Activated naive CD4-positive, alpha-beta T cell treated with anti-CD3 and anti-CD28 coated beads, Interleukin-2, amount 50 U/mL, for 16 hours (primary cell): ENCODE measurements at regions not wholly inside any gene's neighbourhood (a gene's known extent, or its start where the extent isn't known, plus 50 kb on each side); places are given as distances from the start of the nearest gene placed in this dataset.
"Not testable (repeated sequence)": the region's sequence is repeated elsewhere in the genome, so short reads cannot be mapped to it uniquely, and the experiment has no call there.

Source experiments
- DNase-seq: peaks from one replicate; pipeline ENCODE4 v3.0.0-alpha.2; 2020

DNA sequence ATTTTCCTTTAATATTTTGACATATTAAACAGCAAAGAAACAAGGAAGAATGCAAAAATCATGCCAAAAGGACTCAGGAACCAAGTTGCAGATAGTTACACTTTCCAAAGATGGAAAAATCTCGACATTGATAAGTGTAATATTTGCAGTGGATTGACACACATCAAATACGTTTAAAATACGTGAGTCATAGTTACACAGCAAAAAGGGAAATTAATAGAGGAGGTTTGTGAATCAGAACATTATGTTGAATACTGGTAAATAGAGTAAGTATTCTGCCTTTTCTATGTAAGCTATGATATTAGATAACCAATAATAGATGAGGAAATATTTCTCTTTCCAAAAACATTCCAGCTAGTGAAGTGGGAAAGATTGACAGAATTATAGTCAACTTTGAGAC lies 1761.3 kb upstream of the IGFBP7 start:
- DNase-seq = no peak

DNA sequence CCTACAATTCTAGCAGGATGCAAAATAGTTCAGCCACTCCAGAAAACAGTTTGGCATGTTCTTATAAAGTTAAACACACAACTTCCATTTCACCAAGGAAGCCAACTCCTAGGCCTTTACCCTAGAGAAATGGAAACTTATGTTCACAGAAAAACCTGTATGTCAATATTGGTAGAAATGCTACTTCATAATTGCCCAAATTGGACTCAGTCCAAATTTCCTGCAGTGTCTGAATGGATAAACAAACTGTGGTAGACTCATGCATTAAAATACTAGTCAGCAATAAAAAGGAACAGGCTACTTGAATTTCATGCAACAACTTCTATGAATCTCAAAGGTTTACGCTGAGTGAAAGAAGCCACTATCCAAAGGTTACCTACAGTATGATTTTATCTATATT lies 1738.8 kb upstream of the IGFBP7 start:
- no peak for DNase-seq

DNA sequence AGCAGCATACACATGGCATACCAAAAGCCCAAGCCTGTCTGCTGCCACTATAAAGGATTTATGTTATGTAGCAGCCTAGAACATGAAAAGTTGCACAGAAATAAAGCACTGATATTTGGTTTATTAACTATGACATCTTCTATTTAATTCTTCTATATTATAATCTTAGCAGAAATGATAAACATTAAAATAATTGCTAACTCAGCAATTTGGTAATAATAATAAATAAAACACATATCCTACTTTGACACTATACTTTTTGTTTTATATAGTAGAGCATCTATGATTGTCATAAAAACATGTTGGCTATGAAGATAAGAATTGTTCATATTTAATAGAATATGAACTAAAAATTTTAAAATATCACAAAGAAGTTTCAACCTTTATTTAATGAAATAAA lies 1733.3 kb upstream of the IGFBP7 start:
- DNase-seq = no peak

DNA sequence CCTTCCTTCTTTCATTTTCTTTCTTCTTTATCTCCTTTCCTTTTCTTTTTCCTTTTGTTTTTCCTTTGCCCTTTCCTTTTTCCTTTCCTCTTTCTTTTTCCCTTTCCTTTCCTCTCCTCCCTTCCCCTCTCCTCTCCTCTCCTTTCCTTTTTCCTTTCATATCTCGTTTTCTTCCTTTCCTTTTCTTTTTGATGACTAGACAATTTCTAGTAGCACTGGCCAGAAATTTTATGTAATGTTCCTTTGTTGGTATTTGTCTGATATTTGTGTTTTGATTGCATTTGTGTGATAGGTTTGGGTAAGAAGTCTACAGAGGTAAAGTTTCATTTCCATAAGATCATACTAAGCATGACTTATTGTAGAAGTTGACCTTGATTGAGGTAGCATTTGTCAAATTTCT lies 1722.9 kb upstream of the IGFBP7 start:
- DNase-seq = no peak

DNA sequence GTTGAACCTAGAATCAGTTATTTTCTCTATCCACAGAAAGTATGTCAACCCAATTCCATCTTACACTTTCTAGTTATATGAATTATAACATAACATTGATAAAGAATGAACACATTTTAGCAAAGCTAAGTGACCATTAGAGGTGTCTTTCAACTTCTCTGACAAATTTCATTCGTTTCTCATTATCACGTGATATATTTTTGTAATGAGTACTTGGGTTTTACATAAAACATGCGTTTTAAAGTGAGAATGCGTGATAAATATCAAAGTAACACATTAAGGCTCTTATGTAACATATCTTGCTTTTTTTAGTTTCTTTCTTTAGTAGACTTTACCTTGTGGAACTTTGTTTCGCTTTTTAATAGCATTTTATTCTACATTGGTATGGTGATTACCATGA lies 1715.1 kb upstream of the IGFBP7 start:
- no peak for DNase-seq

DNA sequence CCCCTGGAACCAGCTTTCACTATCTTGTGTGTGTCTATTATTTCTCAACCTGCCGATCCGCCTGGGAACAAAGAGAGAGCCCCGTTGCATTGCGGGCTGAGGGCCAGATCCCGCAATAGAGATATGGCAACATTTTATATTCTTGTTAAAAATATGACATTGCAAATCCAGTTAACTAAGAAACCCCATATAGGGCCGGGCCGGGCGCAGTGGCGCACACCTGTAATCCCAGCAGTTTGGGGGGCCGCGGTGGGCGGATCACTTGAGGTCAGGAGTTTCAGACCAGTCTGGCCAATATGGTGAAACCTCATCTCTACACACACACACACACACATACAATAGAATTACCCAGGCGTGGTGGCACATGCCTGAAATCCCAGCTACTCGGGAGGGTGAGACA lies 1708.4 kb upstream of the IGFBP7 start:
- not testable (repeated sequence) for DNase-seq

DNA sequence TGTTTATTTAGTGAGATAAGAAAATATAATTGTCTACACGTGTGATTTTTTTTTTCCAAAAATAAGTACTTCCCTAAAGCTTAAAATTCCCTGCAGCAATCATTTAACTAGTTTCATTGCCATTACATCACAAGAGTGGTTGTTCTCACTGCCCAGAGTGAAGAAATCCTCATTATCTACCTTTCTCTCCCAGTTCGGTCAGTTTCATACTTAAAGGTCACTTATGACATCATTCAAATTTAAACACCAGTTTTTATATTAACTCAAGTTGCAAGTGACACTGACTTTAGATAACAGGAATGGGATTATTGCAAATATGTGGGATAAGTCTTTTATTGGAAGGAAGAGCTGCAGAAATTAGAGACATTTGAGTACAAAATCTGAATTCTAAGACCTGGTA lies 1699.8 kb upstream of the IGFBP7 start:
- DNase-seq = no peak

DNA sequence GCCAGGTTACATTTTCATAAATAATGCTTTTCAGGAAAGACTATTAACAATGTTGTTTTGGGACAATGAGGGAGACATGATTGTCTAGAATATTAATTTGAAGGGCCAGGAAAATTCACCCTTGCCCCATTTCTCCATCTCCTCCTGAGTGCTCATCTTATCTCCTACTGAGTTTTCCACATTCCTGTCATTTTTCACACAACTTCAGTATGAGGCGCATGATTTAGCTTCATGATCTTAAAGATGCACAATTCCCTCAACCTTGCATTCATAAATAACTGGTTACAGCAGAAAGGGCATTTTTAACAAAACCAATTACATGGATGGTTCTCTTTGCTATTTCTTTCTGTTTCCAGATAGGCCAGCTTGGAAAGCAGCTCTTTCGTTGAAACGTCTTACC lies 1699.2 kb upstream of the IGFBP7 start:
- DNase-seq = no peak

DNA sequence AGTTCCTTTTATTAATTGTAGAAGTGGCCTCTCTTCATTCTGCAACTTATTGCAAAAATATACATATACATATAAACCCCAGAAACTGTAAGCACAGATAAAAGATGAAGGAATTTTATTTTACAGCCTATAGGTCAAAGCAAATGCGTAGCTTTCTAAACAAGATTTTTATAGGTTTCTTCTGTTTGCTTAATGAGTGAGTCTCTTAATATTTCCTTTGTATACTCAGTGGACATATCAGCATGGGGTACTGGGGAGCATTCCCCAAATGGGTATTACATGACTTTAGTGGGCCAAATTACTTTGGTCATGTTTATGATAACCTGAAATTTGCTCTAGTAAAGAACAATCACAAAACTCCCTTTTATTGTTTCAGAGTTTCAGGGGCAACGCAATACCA lies 1698.6 kb upstream of the IGFBP7 start:
- DNase-seq = no peak

DNA sequence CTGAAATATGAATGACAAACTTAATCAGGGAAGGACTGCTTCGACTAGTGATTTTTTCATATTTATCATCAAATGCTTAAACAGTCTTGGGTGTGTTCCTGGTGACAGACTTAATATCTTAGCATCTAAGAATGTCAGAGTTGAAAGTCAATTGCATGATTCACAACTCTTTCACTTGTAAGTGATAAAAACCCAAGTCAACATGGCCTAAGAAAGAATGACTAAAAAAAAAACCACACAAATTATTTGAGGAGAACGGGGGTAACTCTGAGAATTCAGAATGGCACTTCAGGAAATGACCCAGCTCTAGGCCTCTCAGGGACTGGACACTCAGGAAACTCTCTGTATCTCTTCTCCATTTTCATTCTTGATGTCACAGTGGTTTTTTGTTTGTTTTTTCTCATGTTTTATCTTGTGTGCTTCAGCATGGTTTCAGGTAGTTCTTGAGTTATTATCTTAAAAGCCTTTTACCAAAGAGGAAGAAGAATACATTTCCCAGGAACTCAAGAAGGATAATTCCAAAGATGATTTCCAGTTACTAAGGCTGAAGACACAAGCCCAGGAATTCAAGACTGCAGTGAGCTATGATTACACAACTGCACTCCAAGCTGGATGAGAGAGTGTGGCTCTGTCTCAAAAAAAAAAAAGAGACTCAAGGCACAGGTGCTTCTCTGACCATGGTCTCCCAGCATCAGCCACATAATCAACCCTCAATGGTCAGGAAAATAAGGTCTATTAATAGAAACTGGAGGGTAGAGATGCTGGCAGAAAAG lies 1697.8 kb upstream of the IGFBP7 start:
- no peak for DNase-seq

DNA sequence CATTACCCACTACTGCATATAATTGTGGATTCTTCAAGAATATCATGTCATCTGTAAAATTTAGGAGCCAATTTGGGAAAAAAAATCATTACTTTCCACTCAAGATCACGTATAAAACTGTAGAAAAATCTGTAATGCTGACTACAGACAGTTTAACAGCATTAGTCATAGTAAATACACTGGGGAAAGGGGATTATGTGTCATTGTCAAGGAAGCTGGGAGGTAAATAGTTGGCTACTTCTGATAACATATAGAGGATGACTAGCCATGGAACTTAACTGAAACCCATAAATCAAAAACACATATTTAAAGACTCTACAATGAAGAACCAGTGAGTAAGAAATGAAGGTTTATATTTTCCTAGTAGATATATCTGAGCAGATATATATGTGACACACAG lies 1666.4 kb upstream of the IGFBP7 start:
- no peak for DNase-seq

DNA sequence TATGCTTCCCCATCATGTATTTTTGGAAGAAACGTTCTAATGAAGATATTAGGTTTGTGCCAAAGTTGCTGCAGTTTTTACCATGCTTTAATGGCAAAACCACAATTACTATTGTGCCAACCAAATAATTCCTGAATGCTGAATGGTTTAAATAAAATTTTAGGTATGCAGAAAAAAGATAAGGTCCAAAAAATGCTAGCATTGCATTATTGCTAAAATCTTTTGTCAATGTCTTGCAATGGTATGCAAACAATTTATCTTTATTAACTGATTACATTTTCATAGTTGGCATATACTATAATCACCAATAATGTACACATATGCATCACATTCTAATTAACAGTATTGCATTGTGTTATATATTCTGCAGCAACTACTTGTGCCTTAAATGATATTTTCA lies 1657.4 kb upstream of the IGFBP7 start:
- DNase-seq = no peak

DNA sequence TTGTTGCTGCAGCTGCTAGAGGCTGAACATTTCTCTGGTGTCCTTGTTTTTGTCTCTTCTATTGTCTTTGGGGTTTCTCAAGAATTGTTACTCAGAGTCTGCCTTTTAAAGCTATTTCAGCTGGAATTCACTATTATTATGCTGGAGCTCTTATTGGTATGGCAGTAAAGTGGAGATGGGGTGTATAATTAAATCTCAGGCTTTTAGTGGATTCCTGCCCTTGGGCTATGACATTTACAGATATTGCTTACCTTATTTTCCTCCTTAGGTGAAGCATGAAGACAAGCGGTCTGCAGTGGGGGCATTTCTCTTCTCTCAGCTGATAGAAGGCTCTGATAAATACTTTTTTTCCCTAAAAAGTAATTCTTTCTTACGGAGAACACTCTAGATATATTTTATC lies 1656.6 kb upstream of the IGFBP7 start:
- no peak for DNase-seq

DNA sequence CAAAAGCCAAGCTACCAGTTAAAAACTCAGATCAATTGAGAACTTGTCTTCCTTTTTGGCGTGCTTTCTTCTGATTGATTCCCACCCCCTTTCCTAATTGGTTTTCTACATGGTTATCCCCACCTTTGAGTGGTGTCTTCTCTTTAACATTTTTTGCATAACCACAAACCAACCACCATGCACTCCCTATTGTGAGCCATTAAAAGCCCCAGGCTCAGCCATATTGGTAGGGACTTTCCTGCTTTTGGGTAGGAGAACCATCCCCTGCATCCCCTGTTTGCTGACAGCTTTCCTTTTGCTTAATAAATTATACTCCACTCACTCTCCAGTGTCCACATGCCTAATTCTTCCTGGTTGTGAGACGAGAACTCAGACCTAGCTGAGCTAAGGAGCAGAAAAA lies 1651.4 kb upstream of the IGFBP7 start:
- no peak for DNase-seq

DNA sequence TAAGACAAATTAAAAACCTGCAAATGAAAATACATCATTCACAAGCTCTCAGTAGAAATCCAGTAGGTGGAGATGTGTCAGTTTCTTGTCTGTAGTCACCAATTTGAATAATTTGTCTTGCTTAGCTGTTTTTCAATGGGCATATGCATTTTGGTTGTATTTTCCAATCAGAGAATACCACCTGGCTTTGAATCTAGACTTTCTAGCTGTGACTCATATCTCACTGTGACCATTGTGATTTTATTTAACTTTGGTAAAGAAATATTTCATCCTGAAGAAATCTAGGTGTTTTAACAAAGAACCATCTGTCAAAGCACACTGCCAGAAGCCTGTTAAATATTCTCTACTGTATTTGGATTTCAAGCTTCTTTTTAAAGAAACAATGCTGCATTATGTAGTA lies 1650.6 kb upstream of the IGFBP7 start:
- no peak for DNase-seq

DNA sequence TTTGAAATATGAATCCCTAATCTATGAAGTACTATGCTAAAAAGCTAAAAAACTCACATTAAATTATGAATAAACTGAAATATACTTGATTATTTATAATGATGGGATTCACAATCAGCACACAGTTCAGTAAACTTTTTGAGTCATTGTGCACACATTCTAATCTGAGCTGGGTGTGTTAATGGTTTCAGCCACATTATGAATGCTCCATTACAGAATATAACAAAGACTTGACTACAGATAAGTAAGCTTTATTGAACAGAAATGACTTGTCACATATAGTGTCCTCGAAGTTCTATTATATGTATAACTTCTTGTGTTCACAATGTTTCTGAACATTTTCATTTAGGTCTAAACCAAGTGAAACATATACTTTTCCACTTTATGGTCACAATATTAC lies 1649.9 kb upstream of the IGFBP7 start:
- DNase-seq = no peak

DNA sequence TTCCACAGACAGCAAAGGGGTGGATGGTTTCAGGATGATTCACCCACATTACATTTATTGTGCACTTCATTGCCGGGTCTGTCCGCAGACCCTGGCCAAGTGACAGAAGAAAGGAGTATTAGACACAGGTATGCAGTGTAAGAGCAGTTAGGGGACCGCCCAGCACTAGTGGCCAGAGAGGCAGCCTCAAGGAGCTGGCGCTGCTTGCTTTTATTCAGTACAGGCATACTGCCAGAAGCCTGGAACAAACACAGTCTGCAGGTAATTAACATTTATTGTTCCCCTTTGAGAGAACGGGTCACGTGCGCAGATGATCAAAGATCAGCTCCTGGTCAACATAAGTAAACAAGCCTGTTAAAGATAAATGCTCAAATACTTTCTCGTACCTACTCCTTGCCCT lies 1639.0 kb upstream of the IGFBP7 start:
- DNase-seq = no peak

DNA sequence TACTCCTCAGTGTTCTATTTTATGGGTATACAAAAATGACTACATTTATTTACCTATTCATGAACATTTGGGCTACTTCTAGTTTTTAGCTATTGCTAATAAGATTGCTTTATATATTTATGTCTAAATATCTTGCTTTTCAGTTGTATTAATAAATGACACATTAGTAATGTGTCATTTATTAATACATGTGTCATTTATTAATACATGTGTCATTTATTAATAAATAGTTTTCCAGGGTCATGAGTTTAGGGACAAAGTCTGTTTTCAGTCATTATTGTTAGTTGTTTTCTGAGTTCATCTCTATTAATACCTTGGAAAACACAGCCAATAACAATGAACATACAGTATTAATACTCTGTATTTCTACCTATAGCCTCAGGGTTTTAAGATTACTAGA lies 1630.7 kb upstream of the IGFBP7 start:
- DNase-seq = no peak

DNA sequence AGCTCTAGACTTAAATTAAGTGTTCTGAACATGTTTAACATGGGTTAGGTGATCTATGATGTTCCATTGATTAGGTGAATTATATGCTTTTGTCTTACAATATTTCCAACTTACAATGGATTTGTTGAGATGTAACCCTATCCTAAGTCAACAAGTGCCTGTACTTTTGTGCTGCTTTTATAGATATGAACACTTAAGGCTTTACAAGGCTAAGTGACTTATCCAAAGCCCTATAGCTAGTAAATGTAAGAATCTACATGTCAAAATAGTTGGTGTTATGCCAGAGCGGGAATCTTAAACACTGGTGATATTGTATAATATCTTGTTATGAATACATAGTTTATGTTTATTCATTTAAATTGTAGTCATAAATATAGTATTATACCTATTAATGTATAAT lies 1629.1 kb upstream of the IGFBP7 start:
- no peak for DNase-seq

DNA sequence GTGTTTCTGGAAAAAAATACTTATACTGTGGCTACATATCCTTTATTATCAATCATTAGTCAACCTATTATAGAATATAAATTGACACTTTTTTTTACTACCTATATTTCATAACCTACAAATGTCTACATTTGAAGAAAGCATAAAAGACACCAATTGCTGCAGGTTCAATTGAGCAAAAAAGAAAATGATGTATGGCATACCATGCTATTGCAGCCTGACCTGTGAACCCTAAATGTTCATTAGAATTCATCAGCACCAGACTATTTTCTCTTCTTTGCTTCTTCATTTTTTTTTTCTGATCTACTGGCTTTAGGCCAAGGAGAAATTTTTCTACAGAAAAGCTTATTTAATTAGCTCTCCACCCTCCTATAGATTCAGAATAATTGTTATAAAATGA lies 1628.2 kb upstream of the IGFBP7 start:
- no peak for DNase-seq

DNA sequence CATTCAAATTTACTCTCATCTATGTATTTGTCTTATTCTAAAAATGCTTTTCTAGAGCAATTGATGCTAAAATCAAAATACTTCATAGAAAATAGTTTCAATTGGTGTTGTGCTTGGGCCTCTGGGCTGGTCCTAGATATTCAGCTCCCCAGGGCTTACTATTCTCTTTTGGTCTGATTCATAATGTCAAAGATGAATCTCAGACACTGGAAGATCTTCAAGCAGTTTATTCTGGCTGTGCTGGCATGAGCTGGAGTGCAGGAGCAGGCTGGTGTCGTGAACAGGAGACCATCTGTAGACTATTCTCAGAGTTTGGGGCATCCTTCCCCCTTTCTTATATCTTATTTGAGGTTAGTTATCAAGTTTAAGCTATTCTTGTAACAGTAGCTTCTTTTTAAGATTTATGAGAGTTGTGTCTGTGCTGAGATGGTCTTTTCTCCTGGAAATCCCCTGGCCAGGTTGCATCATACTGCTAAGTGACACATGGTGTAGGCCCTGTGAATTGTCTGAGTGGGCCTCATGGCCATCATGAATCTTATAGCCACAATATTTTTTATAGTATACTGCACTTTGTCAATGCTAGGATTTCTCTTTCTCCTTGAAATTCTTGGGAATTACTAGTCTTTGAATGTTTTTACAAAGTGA lies 1624.0 kb upstream of the IGFBP7 start:
- DNase-seq = no peak

DNA sequence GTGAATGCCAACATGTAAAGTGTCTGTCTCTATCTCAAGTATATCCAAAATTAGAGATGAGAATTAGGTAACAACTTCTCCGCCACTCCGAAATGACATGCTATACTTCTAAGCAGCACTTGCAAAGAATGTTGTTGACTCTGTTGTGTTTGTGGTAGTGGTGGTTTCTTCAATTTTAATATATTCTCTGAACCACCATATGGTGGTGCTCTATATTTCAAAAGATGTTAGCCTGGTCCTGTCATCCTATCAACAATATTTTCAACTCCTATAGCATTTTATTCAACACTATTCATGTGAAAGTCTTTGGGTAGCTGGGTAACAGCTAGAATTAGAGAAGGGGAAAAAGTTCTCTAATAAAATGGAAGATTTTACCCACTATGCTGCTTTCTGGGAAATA lies 1622.8 kb upstream of the IGFBP7 start:
- no peak for DNase-seq

DNA sequence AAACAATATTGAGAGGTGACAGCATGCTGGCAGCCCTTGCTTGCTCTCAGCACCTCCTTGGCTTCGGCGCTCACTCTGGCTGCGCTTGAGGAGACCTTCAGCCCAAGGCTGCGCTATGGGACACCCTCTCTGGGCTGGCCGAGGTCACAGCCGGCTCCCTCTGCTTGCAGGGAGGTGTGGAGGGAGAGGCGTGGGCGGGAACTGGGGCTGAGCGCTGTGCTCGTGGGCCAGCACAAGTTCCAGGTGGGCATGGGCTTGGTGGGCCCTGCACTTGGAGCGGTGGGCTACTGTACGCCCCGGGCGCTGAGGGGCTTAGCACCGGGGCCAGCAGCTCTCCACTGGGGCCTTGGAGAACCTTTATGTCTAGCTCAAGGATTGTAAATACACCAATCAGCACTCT lies 1613.8 kb upstream of the IGFBP7 start:
- DNase-seq = no peak

DNA sequence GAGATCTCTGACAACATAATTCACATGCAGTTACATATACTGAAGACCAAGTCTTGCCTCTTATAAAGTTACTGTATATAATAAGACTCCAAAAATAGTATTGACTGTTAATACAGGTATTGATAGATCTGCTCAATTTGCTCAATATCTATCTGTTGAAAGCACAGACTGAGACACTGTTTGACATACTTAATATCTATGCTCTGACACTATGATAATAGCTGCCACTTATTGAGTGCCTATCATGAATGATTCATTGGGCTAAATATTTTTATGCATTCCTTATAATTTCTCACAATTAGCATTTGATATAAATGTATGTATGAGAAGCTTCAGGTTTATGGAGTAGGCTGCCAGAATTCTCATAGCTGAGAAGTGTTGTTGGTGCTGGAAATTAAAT lies 1600.9 kb upstream of the IGFBP7 start:
- DNase-seq = no peak

DNA sequence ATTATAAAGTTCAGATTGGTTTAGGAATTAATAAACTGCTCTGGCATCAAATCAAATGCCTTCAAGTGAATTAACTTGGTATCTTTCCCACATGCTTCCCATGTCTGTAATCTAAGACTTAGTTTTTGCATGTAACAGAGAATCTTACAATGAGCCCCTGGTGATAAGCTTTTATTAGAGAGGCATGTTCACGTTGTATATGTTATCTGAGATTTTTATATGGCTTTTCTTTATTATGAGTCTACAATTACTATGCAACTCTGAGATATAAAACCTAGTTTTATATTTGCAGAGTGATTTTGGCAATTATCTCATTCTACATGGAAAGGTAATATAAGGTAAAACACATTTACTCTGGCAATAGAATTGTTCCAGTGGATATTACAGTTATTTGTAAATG lies 1578.4 kb upstream of the IGFBP7 start:
- DNase-seq = no peak
